Activated naive CD4-positive, alpha-beta T cell treated with anti-CD3 and anti-CD28 coated beads, Interleukin-2, amount 50 U/mL, for 72 hours (primary cell): ENCODE measurements at regions not wholly inside any gene's neighbourhood (a gene's known extent, or its start where the extent isn't known, plus 50 kb on each side); places are given as distances from the start of the nearest gene placed in this dataset.
"Not testable (repeated sequence)": the region's sequence is repeated elsewhere in the genome, so short reads cannot be mapped to it uniquely, and the experiment has no call there.

Source experiments
- ATAC-seq, 2 donors: fragments of 150-1000 bp; cut with Tn5 transposase; 2 replicates each; pipeline ENCODE4 v1.10.0; 2021; ENCODE audit warnings: mild to moderate bottlenecking in 2 of 2, moderate library complexity in 2 of 2
- DNase-seq, 2 donors: peaks; one replicate each; pipeline ENCODE4 v3.0.0; 2021 to 2022; ENCODE audit warnings: low spot score in 2 of 2
- H3K27ac Mint-ChIP-seq, 2 donors: one replicate each; pipeline ENCODE4 v1.8.0; 2022; ENCODE audit warnings: mild to moderate bottlenecking in 2 of 2, mixed read lengths in 2 of 2
- H3K36me3 Mint-ChIP-seq, 2 donors: one replicate each; pipeline ENCODE4 v1.8.0; 2022; ENCODE audit warnings: mixed read lengths in 2 of 2
- H3K9me3 Mint-ChIP-seq, 2 donors: one replicate each; pipeline ENCODE4 v1.8.0; 2022; ENCODE audit warnings: mixed read lengths in 2 of 2

- DNase-seq (no peak), ATAC-seq (peak in 1 of 2 donors; percentile 78)
- no peaks in the 10 kb centered on the region for H3K9me3 Mint-ChIP-seq
- H3K27ac Mint-ChIP-seq, result no peak overlapping the region
- H3K36me3 Mint-ChIP-seq, result no peaks in the 10 kb centered on the region
Observed at GRCh38 chr9:115306865-115307264, 188.9 kb upstream of the TNC start.

- no peak for ATAC-seq
- Mint-ChIP-seq H3K27ac (no peak overlapping the region), H3K9me3 (peaks cover 6 to 12% of the 10 kb centered on the region in 2 donors), H3K36me3 (no peaks in the 10 kb centered on the region)
- no peak for DNase-seq
Observed at GRCh38 chr9:115313545-115313944, 195.6 kb upstream of the TNC start.

- DNase-seq, result no peak
- ATAC-seq, result no peak
- no peaks in the 10 kb centered on the region for H3K36me3 Mint-ChIP-seq
- no peak overlapping the region for H3K27ac Mint-ChIP-seq
- H3K9me3 Mint-ChIP-seq, result peaks cover 0 to 11% of the 10 kb centered on the region in 2 donors
Observed at GRCh38 chr9:115326461-115326860, 208.5 kb upstream of the TNC start.

GRCh38 chr9:115327436-115328122 lies 209.6 kb upstream of the TNC start:
- ATAC-seq, result no peak
- DNase-seq, result no peak
- Mint-ChIP-seq H3K9me3 (peaks cover 0 to 8% of the 10 kb centered on the region in 2 donors), H3K27ac (no peak overlapping the region), H3K36me3 (no peaks in the 10 kb centered on the region)

- DNase-seq, result no peak
- ATAC-seq, result no peak
- Mint-ChIP-seq H3K36me3 (no peaks in the 10 kb centered on the region), H3K27ac (no peak overlapping the region), H3K9me3 (peaks cover 0 to 8% of the 10 kb centered on the region in 2 donors)
Observed at GRCh38 chr9:115328228-115328627, 210.3 kb upstream of the TNC start.

GRCh38 chr9:115328677-115329076 lies 210.7 kb upstream of the TNC start:
- no peak for DNase-seq
- H3K27ac Mint-ChIP-seq, result no peak overlapping the region
- H3K9me3 Mint-ChIP-seq, result peaks cover 0 to 8% of the 10 kb centered on the region in 2 donors
- H3K36me3 Mint-ChIP-seq, result no peaks in the 10 kb centered on the region
- ATAC-seq, result no peak

GRCh38 chr9:115333277-115334070 lies 215.5 kb upstream of the TNC start:
- H3K27ac Mint-ChIP-seq, result peak overlapping the region in 1 of 2 donors; percentile 29
- H3K9me3 Mint-ChIP-seq, result peaks cover 0 to 8% of the 10 kb centered on the region in 2 donors
- no peaks in the 10 kb centered on the region for H3K36me3 Mint-ChIP-seq
- ATAC-seq (no peak), DNase-seq (no peak)

- Mint-ChIP-seq H3K36me3 (no peaks in the 10 kb centered on the region), H3K27ac (no peak overlapping the region), H3K9me3 (peaks cover 0 to 3% of the 10 kb centered on the region in 2 donors)
- ATAC-seq, result no peak
- DNase-seq, result no peak
Observed at GRCh38 chr9:115335439-115335838, 217.5 kb upstream of the TNC start.

- DNase-seq, result no peak
- H3K27ac Mint-ChIP-seq, result no peak overlapping the region
- no peaks in the 10 kb centered on the region for H3K9me3 Mint-ChIP-seq
- no peak for ATAC-seq
- no peaks in the 10 kb centered on the region for H3K36me3 Mint-ChIP-seq
Observed at GRCh38 chr9:115340314-115340713, 222.4 kb upstream of the TNC start.

GRCh38 chr9:115341426-115341825 lies 223.5 kb upstream of the TNC start:
- no peaks in the 10 kb centered on the region for H3K36me3 Mint-ChIP-seq
- no peak overlapping the region for H3K27ac Mint-ChIP-seq
- H3K9me3 Mint-ChIP-seq, result no peaks in the 10 kb centered on the region
- no peak for DNase-seq
- ATAC-seq, result no peak

- not testable (repeated sequence) for DNase-seq, H3K9me3 Mint-ChIP-seq, H3K36me3 Mint-ChIP-seq, ATAC-seq, H3K27ac Mint-ChIP-seq
Observed at GRCh38 chr9:115347776-115348175, 229.8 kb upstream of the TNC start.

- not testable (repeated sequence) for DNase-seq, H3K9me3 Mint-ChIP-seq, H3K36me3 Mint-ChIP-seq, H3K27ac Mint-ChIP-seq, ATAC-seq
Observed at GRCh38 chr9:115348936-115349335, 231.0 kb upstream of the TNC start.

GRCh38 chr9:115349542-115349941 lies 231.6 kb upstream of the TNC start:
- ATAC-seq, result no peak
- Mint-ChIP-seq H3K27ac (no peak overlapping the region), H3K36me3 (no peaks in the 10 kb centered on the region), H3K9me3 (peaks cover 5% of the 10 kb centered on the region in 2 donors)
- no peak for DNase-seq

- H3K9me3 Mint-ChIP-seq, result peaks cover 5% of the 10 kb centered on the region in 2 donors
- DNase-seq (no peak), ATAC-seq (no peak)
- no peak overlapping the region for H3K27ac Mint-ChIP-seq
- no peaks in the 10 kb centered on the region for H3K36me3 Mint-ChIP-seq
Observed at GRCh38 chr9:115350548-115350947, 232.6 kb upstream of the TNC start.

GRCh38 chr9:115353681-115354080 lies 235.7 kb upstream of the TNC start:
- ATAC-seq (no peak), DNase-seq (no peak)
- H3K9me3 Mint-ChIP-seq, result peaks cover 0 to 3% of the 10 kb centered on the region in 2 donors
- H3K27ac Mint-ChIP-seq, result no peak overlapping the region
- no peaks in the 10 kb centered on the region for H3K36me3 Mint-ChIP-seq

GRCh38 chr9:115357821-115358220 lies 239.9 kb upstream of the TNC start:
- Mint-ChIP-seq H3K36me3 (no peaks in the 10 kb centered on the region), H3K27ac (no peak overlapping the region), H3K9me3 (peaks cover 0 to 3% of the 10 kb centered on the region in 2 donors)
- ATAC-seq, result no peak
- no peak for DNase-seq

GRCh38 chr9:115359017-115359780 lies 241.2 kb upstream of the TNC start:
- no peak for DNase-seq
- no peak for ATAC-seq
- Mint-ChIP-seq H3K27ac (no peak overlapping the region), H3K36me3 (no peaks in the 10 kb centered on the region), H3K9me3 (peaks cover 0 to 3% of the 10 kb centered on the region in 2 donors)
